HG02642 (cell line): ENCODE measurements at regions not wholly inside any gene's neighbourhood (a gene's known extent, or its start where the extent isn't known, plus 50 kb on each side); places are given as distances from the start of the nearest gene placed in this dataset.
A peak's percentile ranks its signal among the peaks of the same experiment; 100 is the strongest.

Experiments
- ATAC-seq: cut with Tn5 transposase; IDR thresholded peaks from one replicate; pipeline ENCODE4 v1.9.1; 2021; ENCODE audit warnings: mild to moderate bottlenecking; ENCODE audit not compliant: unreplicated experiment, poor library complexity

DNA sequence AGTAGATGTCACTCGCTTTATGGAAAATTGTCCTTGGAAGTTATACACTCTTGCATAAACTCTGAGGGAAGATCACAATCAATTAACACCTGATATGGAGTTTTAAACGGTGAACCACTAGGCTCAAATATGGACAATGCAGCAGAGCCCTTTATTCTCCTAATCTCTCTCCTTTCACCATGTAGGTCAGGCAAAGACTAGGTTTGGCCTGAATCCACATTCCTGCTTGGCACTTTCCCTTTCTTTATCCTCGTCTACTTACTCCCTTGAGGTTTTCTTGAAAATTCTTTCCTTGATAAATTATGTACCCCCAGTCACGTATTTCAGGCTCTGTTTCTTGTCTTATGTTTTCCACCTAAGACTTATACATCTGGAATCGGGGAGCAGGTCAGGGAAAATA, 751.7 kb downstream of the DACH1 start:
- no peak for ATAC-seq

DNA sequence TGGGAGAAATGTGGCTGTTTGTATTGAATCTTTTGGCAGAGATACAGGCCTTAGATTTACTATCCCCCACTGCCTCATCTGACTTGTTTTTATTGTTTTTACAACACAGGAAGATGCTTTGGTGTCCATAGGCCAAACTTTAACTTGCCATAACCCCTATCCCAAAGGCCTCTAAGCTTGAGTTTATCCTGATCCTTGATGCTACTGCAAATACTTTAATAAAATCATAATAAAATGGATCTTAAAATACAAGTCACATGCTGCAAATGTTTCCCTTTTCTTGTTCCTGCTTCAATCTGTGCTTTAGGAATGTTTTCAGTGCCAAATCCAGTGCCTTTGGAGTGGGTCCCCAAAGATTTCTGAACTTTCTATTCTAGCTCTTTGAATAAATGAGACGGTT, 770.6 kb downstream of the DACH1 start:
- no peak for ATAC-seq

DNA sequence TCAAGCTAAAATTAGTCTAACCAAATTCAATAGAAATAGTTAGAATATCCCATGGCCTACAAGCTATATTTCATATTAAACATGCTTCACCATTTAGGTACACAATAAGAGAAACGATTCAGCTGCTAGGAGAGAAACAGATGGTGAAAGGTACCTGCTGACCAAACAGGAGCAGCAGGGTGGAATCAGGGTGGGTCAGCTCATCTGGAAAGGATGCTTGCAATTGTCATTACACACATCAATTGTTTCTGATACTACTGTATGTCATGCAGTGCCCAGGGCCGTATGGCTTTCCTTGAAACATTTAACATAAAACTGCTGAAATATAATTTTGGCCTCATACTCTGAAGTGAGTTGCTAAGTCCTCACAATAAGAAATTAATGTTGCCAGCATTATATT, 776.0 kb downstream of the DACH1 start:
- ATAC-seq: no peak

DNA sequence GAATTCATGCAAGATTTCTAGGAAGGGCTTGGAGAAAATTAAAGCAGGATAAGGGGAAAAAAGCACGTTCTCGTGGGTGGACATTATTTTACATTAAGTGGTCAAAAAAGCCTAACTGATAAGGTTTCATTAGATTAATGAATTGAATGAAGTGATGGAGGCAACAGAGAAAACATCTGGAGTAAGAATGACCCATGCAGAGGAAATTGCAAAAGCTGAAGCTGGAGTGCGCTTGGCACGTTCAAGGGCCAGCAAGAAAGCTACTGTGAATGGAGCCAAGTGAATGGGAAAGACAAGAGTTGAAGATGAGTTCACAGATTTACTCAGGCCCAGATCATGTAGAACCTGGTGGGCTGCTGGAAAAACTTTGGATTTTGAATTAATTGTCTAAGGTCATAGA, 777.9 kb downstream of the DACH1 start:
- ATAC-seq: no peak

DNA sequence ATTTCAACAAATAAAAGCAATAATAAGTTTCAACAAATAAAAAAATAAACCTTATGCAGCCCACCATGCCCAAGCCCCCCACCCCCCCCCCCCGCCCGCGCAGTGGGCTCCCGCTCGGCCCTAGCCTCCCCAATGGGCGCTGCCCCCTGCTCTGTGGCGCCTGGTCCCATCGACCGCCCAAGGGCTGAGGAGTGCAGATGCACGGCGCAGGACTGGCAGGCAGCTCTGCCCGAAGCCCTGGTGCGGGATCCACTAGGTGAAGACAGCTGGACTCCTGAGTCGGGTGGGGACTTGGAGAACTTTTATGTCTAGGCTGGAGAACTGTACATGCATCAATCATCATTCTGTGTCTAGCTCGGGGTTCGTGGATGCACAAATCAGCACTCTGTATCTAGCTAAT, 779.6 kb downstream of the DACH1 start:
- ATAC-seq: no peak

DNA sequence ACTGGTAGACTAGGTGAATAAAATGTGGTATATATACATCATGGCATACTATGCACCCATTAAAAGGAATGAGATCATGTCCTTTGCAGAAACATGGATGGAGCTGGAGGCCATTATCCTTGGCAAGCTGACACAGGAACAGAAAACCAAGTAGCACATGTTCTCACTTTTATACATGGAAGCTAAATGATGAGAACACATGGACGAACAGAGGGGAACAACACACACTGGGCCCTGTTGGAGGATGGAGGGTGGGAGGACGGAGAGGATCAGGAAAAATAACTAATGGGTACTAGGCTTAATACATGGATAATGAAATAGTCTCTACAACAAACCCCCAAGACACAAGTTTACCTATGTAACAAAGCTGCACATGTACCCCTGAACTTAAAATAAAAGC, 780.0 kb downstream of the DACH1 start:
- no peak for ATAC-seq

GRCh38 chr13:71082631-71083030, 784.4 kb downstream of the DACH1 start:
- no peak for ATAC-seq

- no peak for ATAC-seq
Observed at GRCh38 chr13:71079638-71080037, 787.4 kb downstream of the DACH1 start.

DNA sequence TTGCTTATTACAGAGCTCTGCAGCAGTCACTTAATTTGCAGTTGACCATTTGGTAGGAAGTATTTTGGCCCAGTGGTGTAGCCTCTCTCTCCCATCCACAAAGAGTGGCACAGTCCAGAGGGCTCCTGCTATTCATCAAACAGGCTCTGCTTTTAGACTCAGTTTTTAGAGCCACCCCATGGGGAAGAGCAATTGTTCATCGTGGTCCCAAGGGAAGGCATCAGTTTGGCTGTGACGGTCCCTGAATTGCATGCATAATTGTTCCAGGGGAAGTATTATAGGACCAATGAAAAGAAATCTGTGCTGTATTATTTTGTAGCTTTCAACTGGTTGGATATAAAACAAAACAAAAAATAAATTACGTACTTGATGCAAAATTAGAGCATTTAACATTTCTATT, 799.0 kb downstream of the DACH1 start:
- no peak for ATAC-seq

DNA sequence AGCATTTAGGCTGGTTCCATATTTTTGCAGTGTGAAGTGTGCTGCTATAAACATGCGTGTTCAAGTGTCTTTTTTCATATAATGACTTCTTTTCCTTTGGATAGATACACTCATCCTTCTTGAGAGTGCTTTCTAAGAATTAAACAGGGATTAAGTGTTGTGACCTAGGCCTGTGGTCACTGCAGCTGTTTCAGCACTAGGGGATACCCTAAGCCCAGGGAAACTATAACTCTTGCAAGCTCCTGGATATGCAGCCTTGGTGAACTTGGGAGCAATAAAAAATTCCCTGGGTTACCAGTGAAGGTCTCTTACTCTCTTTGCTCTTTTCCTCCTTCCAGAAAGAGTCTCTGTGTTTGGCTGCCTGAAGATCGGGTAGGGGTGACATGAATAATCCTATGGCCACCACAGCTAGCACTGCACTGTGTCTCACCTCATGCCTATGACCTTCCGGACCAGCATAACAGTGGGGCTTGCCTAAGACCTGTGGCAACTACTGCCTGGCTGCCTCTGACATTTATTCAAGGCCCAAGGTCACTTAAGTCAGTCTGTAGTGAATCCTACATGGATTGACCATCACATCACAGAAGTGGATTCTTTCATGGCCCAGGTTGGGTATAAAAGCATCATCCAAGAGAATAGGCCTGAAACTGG, 799.7 kb downstream of the DACH1 start:
- no peak for ATAC-seq

DNA sequence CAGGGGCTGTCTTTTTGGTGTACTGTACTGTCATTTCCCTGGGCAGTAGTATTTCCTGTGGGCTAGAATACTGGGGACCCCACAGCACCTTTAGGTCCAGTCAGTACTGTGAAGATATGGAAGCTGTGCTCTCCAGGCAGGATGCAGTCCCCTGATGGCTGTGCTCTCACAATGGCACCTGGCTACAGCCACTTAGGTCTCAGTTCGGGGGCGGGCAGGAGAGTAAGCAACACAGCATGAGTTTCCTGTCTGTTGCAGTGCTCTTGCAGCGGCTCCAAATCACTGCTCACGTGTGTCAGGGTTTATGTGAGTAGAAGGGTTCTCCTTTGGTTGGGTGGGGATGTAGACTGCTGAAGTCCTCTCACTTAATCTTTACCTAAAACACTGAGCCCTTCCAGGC, 810.4 kb downstream of the DACH1 start:
- no peak for ATAC-seq

- no peak for ATAC-seq
Observed at GRCh38 chr13:71055644-71056043, 811.4 kb downstream of the DACH1 start.

DNA sequence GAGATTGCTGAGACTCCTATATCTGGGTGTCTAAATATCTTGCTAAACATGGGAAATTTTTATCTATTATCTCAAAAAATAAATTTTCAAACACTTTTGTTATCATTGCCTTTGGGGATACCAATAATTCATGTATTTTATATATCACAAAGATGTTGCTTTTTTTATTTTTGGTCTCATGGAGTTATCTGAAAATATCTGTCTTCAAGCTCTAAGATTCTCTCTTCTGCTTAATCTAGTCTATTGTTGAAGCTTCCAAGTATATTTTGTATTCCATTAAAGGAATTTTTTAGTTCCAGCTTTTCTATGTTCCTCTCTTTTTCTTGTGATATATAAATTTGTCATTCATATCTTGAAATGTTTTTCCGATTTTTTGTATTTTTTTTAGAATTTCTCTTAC, 812.0 kb downstream of the DACH1 start:
- ATAC-seq: no peak

DNA sequence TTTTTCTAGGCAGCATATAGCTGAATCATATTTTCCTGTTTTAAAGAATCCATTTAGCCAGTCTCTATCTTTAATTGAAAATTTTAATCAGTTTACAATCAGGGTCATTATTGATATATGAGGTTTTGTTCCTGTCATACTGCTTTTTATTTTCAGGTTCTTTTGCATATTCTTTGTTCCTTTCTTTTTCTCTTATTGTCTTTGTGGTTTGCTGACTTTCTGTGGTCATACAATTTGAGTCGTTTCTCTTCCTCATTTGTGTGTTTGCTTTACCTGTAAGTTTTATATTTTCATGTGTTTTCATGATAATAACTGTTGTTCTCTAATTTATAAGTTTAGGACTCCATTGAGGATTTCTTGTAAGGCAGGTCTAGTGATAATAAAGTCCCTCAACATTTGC, 812.6 kb downstream of the DACH1 start:
- peak; percentile 59 for ATAC-seq

DNA sequence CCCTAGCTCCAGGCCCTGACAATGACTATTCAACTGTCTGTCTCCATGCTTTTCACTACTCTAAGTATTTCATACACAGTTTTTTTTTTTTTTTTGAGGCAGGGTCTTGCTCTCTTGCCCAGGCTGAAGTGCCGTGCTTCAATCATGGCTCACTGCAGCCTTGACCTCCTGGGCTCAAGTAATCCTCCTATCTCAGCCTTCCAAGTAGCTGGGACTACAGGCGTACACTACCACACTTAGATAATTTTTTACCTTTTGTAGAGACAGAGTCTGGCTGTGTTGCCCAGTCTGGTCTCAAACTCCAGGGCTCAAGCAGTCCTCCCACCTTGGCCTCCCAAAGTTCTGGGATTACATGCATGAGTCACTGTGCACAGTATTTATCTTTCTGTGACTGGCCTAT, 815.4 kb downstream of the DACH1 start:
- ATAC-seq: no peak

DNA sequence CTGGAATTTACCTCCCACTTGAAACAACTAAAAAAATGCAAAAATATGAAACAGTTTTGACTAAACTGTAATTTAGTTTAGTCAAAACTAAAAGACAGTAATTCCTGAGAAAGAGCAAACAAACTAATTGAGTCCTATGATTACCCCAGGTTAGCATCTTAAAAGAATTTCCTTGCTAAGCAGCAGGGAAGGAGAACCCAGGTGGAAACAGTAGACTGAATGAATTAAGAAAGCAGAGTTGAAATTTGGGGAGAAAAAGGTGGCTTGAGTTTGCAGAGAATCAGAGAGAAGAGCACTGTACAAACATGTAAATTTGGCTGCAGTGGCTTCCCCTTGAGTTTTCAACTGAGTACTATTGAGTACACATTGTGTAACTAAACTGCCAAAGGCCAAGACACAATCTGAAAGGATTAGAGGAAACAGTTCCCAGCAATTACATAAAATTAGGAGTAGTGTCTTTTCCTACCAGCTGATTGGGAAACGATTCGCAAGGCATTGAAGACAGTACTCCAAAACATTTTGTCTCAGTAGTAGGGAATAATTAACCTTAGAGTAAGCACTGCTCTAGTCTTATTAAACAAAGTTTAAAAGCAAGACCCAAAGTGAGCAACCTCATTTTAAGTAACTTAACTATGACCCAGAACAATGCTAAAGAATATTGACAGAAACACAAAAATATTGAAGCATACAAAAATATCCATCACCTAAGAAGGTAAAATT, 820.5 kb downstream of the DACH1 start:
- no peak for ATAC-seq

GRCh38 chr13:71045101-71045500, 821.9 kb downstream of the DACH1 start:
- ATAC-seq: no peak

- ATAC-seq: no peak
Observed at GRCh38 chr13:71039440-71039839, 827.6 kb downstream of the DACH1 start.

- ATAC-seq: no peak
Observed at GRCh38 chr13:71034018-71034417, 833.0 kb downstream of the DACH1 start.

DNA sequence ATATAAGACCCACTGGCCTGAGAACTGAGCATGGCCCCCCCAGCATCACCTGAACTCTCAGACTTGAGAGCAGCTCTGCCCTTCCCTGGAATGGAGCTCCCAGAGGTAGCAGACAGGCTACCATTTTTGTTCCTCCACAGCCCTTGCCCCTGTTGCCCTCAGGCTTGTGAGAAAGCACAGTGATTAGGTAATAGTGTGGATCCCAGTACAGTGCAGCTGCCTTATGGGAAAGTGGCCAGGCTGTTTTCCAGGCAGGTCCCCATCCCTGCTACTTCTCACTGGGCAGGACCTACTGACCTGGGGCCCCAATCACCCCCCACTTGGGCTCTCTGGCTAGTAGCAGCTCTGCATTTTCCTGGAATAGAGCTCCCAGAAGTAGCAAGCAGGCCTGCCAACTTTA, 834.0 kb downstream of the DACH1 start:
- ATAC-seq: no peak

DNA sequence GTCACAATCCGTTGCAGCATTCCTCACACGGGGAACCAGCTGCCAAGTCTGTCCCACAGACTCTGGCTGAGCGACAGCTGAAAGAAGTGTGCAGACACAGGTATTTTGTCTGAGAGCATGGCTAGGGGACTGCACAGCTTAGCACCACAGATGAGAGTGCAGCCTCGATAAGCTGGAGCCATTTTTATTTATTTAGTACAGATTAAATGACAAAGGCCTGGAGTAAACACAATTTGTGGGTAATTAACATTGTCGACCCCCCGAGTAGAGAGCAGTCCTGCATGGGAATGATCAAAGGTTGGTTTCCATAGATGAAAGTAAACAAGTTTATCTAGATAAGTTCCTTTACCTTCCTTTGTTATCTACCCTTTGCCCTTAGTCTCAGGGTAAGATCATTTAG, 836.2 kb downstream of the DACH1 start:
- ATAC-seq: no peak

GRCh38 chr13:71028884-71029283, 838.1 kb downstream of the DACH1 start:
- ATAC-seq: no peak
